Mesenchymal stem cell (in vitro differentiated cells and primary cell): ENCODE measurements at regions not wholly inside any gene's neighbourhood (a gene's known extent, or its start where the extent isn't known, plus 50 kb on each side); places are given as distances from the start of the nearest gene placed in this dataset.

ENCODE experiments used
- DNase-seq: peaks from one replicate; pipeline ENCODE4 v3.0.0-alpha.2; 2013
- H2AFZ ChIP-seq: one replicate; pipeline ENCODE4 v1.6.1; 2013; ENCODE audit warnings: low read depth, mild to moderate bottlenecking, control low read depth, inconsistent platforms, low read length, moderate library complexity
- H2AK5ac ChIP-seq: 2 replicates; pipeline ENCODE4 v1.6.1; 2013; ENCODE audit warnings: low read length, moderate library complexity, mild to moderate bottlenecking, inconsistent platforms; ENCODE audit not compliant: severe bottlenecking
- H2BK120ac ChIP-seq: one replicate; pipeline ENCODE4 v1.6.1; 2013; ENCODE audit warnings: low read depth, mild to moderate bottlenecking, inconsistent platforms, low read length, moderate library complexity
- H2BK12ac ChIP-seq, 2 experiments: one replicate each; pipeline ENCODE4 v1.6.1; 2013; ENCODE audit warnings: inconsistent platforms in 2 of 2, low read length in 2 of 2, mild to moderate bottlenecking in 2 of 2, moderate library complexity in 2 of 2, control low read depth in 1 of 2
- H2BK15ac ChIP-seq: one replicate; pipeline ENCODE4 v1.6.1; 2013; ENCODE audit warnings: mild to moderate bottlenecking, low read depth, inconsistent platforms; ENCODE audit not compliant: poor library complexity, severe bottlenecking
- H2BK5ac ChIP-seq: 2 replicates; pipeline ENCODE4 v1.6.1; 2013; ENCODE audit warnings: low read depth, mild to moderate bottlenecking, low read length, control low read depth, inconsistent platforms; ENCODE audit not compliant: poor library complexity, severe bottlenecking
- H3K14ac ChIP-seq, 2 experiments: one replicate each; pipeline ENCODE4 v1.6.1; 2013; ENCODE audit warnings: inconsistent platforms in 2 of 2, low read length in 2 of 2, control low read depth in 1 of 2, mild to moderate bottlenecking in 1 of 2, moderate library complexity in 1 of 2
- H3K18ac ChIP-seq, 2 experiments: one replicate each; pipeline ENCODE4 v1.6.1; 2013; ENCODE audit warnings: inconsistent platforms in 2 of 2, low read length in 2 of 2, control low read depth in 1 of 2, low read depth in 1 of 2, mild to moderate bottlenecking in 1 of 2
- H3K23ac ChIP-seq, 2 experiments: one replicate each; pipeline ENCODE4 v1.6.1; 2013; ENCODE audit warnings: inconsistent platforms in 2 of 2, low read length in 2 of 2, mild to moderate bottlenecking in 2 of 2, moderate library complexity in 2 of 2, control low read depth in 1 of 2
- H3K27ac ChIP-seq: 2 replicates; pipeline ENCODE4 v1.5.1; 2013; ENCODE audit warnings: mild to moderate bottlenecking, moderate library complexity, low read length, control low read depth, inconsistent platforms; ENCODE audit not compliant: poor library complexity, severe bottlenecking
- H3K27me3 ChIP-seq, 2 experiments: 2 replicates each; pipeline versions ENCODE4 v1.6.1 to v1.7.0; 2013; ENCODE audit warnings: low read length in 2 of 2, mild to moderate bottlenecking in 2 of 2, moderate library complexity in 2 of 2, control low read depth in 1 of 2, inconsistent platforms in 1 of 2; ENCODE audit not compliant: control insufficient read depth in 1 of 2, insufficient read depth in 1 of 2
- H3K36me3 ChIP-seq, 2 experiments: 2 replicates each; pipeline versions ENCODE4 v1.6.1 to v1.7.0; 2013; ENCODE audit warnings: low read length in 2 of 2, control low read depth in 1 of 2, inconsistent platforms in 1 of 2, low read depth in 1 of 2, mild to moderate bottlenecking in 1 of 2; ENCODE audit not compliant: insufficient read depth in 2 of 2, control insufficient read depth in 1 of 2
- H3K4ac ChIP-seq, 2 experiments: one replicate each; pipeline ENCODE4 v1.6.1; 2013; ENCODE audit warnings: inconsistent platforms in 2 of 2, low read length in 2 of 2, mild to moderate bottlenecking in 2 of 2, moderate library complexity in 2 of 2, control low read depth in 1 of 2, low read depth in 1 of 2
- H3K4me1 ChIP-seq: 2 replicates; pipeline ENCODE4 v1.6.1; 2013; ENCODE audit warnings: low read depth, low read length, control low read depth; ENCODE audit not compliant: control insufficient read depth, insufficient read depth
- H3K4me2 ChIP-seq: 2 replicates; pipeline ENCODE4 v1.6.1; 2013; ENCODE audit warnings: low read length, mild to moderate bottlenecking, inconsistent platforms; ENCODE audit not compliant: poor library complexity, severe bottlenecking
- H3K4me3 ChIP-seq, 2 experiments: 2 replicates each; pipeline versions ENCODE4 v1.5.1 to v1.7.0; 2013; ENCODE audit warnings: low read length in 2 of 2, mild to moderate bottlenecking in 2 of 2, control low read depth in 1 of 2, low read depth in 1 of 2; ENCODE audit not compliant: insufficient read depth in 1 of 2
- H3K79me1 ChIP-seq: replicated peaks from 2 replicates; pipeline ENCODE4 v1.6.1; 2013; ENCODE audit warnings: mild to moderate bottlenecking, control low read depth, low read length, inconsistent platforms; ENCODE audit not compliant: poor library complexity, severe bottlenecking
- H3K9ac ChIP-seq: 2 replicates; pipeline ENCODE4 v1.7.0; 2013; ENCODE audit warnings: mild to moderate bottlenecking, low read length, moderate library complexity
- H3K9me3 ChIP-seq: 2 replicates; pipeline ENCODE4 v1.7.0; 2013; ENCODE audit warnings: mild to moderate bottlenecking, low read length; ENCODE audit not compliant: control insufficient read depth
- H4K8ac ChIP-seq: one replicate; pipeline ENCODE4 v1.6.1; 2013; ENCODE audit warnings: inconsistent platforms, mild to moderate bottlenecking, low read length, moderate library complexity
- H4K91ac ChIP-seq: one replicate; pipeline ENCODE4 v1.6.1; 2013; ENCODE audit warnings: mild to moderate bottlenecking, low read length, inconsistent platforms
- WGBS: methylation state at CpG from one replicate; pipeline ENCODE4 v1.1.7; 2013; ENCODE audit warnings: mixed read lengths; 5-methylcytosine and 5-hydroxymethylcytosine counted together

- Histone ChIP-seq H3K27ac (no peak overlapping the region), H3K79me1 (no peaks in the 10 kb centered on the region), H3K4me1 (no peaks in the 10 kb centered on the region), H3K9ac (no peak overlapping the region), H3K14ac (no peak overlapping the region), H3K9me3 (no peaks in the 10 kb centered on the region), H3K4me3 (no peak overlapping the region), H4K8ac (no peak overlapping the region), H2AFZ (no peak overlapping the region), H4K91ac (no peak overlapping the region), H2BK12ac (no peak overlapping the region), H2BK15ac (no peak overlapping the region), H3K36me3 (no peaks in the 10 kb centered on the region), H3K4ac (no peak overlapping the region), H3K18ac (no peak overlapping the region), H3K4me2 (no peak overlapping the region), H2BK5ac (no peak overlapping the region), H2AK5ac (no peak overlapping the region), H2BK120ac (no peak overlapping the region), H3K23ac (no peak overlapping the region), H3K27me3 (no peaks in the 10 kb centered on the region)
- WGBS = 86% methylated on average over 4 of the region's 4 CpGs
- no peak for DNase-seq
Measured at GRCh38 chr4:11038926-11039325, 354.4 kb upstream of the CLNK start.

GRCh38 chr4:11037637-11038036, 353.1 kb upstream of the CLNK start:
- no peak overlapping the region for H2AK5ac ChIP-seq
- no peak overlapping the region for H3K4ac ChIP-seq
- no peak overlapping the region for H3K18ac ChIP-seq
- no peak for DNase-seq
- no peaks in the 10 kb centered on the region for H3K79me1 ChIP-seq
- H2BK120ac ChIP-seq = no peak overlapping the region
- no peak overlapping the region for H4K8ac ChIP-seq
- no peak overlapping the region for H3K4me3 ChIP-seq
- no peaks in the 10 kb centered on the region for H3K9me3 ChIP-seq
- WGBS = 70% methylated on average over 1 of the region's 1 CpG
- H3K4me1 ChIP-seq = no peaks in the 10 kb centered on the region
- H3K36me3 ChIP-seq = no peaks in the 10 kb centered on the region
- H3K27me3 ChIP-seq = no peaks in the 10 kb centered on the region
- H3K4me2 ChIP-seq = no peak overlapping the region
- H2BK15ac ChIP-seq = no peak overlapping the region
- no peak overlapping the region for H3K9ac ChIP-seq
- no peak overlapping the region for H2BK5ac ChIP-seq
- no peak overlapping the region for H2BK12ac ChIP-seq
- H4K91ac ChIP-seq = no peak overlapping the region
- no peak overlapping the region for H3K23ac ChIP-seq
- no peak overlapping the region for H3K27ac ChIP-seq
- H2AFZ ChIP-seq = no peak overlapping the region
- no peak overlapping the region for H3K14ac ChIP-seq

DNA sequence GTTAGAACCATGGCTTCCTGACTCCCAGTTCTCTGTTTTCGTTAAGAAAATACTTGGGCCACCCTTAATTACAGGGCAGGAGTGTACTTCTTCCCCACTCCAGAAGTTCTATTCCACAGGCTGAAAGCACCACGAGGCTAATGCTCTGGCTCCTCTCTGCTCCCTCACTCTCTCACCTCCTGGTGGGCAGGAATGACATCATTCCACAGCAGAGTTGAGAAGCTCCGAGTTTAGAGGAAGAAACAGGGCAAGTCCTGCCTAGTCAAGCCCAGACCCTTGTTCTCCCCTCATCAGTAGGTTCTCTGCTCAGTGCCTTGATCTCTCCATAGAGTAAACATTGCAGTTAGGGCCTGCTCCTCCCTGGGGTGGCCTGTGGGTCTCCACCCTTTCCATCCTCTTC, 343.8 kb upstream of the CLNK start:
- Histone ChIP-seq H3K4me1 (peaks cover 3% of the 10 kb centered on the region), H4K8ac (no peak overlapping the region), H3K27ac (no peak overlapping the region), H3K79me1 (no peaks in the 10 kb centered on the region), H2AFZ (no peak overlapping the region), H4K91ac (no peak overlapping the region), H2BK120ac (no peak overlapping the region), H3K27me3 (no peaks in the 10 kb centered on the region), H3K4me2 (no peak overlapping the region), H2BK12ac (no peak overlapping the region), H3K36me3 (no peaks in the 10 kb centered on the region), H3K14ac (no peak overlapping the region), H2AK5ac (no peak overlapping the region), H3K9ac (no peak overlapping the region), H2BK5ac (no peak overlapping the region), H3K4ac (no peak overlapping the region), H3K9me3 (no peaks in the 10 kb centered on the region), H3K4me3 (no peak overlapping the region), H3K18ac (no peak overlapping the region), H3K23ac (no peak overlapping the region), H2BK15ac (no peak overlapping the region)
- no peak for DNase-seq
- 45% methylated on average over 3 of the region's 3 CpGs for WGBS

DNA sequence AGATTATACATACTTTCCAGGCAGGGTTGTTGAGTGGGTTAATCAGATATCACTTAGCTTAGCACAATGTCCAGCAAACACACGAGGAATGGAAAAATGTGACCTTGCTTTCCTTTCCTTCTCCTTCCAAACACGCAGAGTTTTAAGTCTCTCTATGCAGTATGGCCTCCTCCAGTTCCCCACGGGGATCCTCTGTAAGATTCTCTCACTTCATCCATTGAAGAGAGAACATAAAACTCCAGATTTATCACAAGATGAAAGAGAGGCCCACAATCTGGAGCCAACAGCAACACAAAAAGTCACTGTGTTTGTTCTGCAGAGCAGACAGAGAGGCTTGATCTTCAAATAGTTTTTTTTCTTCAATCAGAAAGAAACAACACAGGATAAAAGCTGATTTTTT, 336.8 kb upstream of the CLNK start:
- H2BK15ac ChIP-seq = no peak overlapping the region
- no peak overlapping the region for H3K18ac ChIP-seq
- H2AK5ac ChIP-seq = no peak overlapping the region
- no peak overlapping the region for H2BK5ac ChIP-seq
- H3K9me3 ChIP-seq = no peaks in the 10 kb centered on the region
- DNase-seq = no peak
- H4K91ac ChIP-seq = no peak overlapping the region
- H3K14ac ChIP-seq = no peak overlapping the region
- H3K27me3 ChIP-seq = no peaks in the 10 kb centered on the region
- H3K4me2 ChIP-seq = no peak overlapping the region
- no peak overlapping the region for H3K9ac ChIP-seq
- H3K4ac ChIP-seq = no peak overlapping the region
- no peak overlapping the region for H2BK12ac ChIP-seq
- no peak overlapping the region for H3K4me3 ChIP-seq
- no peak overlapping the region for H2BK120ac ChIP-seq
- H3K23ac ChIP-seq = no peak overlapping the region
- 51% methylated on average over 3 of the region's 3 CpGs for WGBS
- H4K8ac ChIP-seq = no peak overlapping the region
- H3K27ac ChIP-seq = no peak overlapping the region
- no peak overlapping the region for H2AFZ ChIP-seq
- H3K79me1 ChIP-seq = no peaks in the 10 kb centered on the region
- H3K4me1 ChIP-seq = peaks cover 1% of the 10 kb centered on the region
- H3K36me3 ChIP-seq = no peaks in the 10 kb centered on the region
